Right atrium auricular region (tissue), 2 donors: ENCODE measurements at regions not wholly inside any gene's neighbourhood (a gene's known extent, or its start where the extent isn't known, plus 50 kb on each side); places are given as distances from the start of the nearest gene placed in this dataset.

Experiments
- DNase-seq: peaks from one replicate; pipeline ENCODE4 v3.0.0-alpha.2; 2019; ENCODE audit warnings: low spot score
- H3K27ac ChIP-seq, 2 donors: fragments of 200-600 bp; sonication (generic); 1 replicate in 1 of 2; 2 replicates in 1 of 2; pipeline ENCODE4 v1.5.1; 2016 to 2019
- H3K27me3 ChIP-seq, 2 donors: fragments of 200-600 bp; sonication (generic); one replicate each; pipeline versions ENCODE4 v1.5.1 to v1.6.0; 2017 to 2019
- H3K36me3 ChIP-seq: fragments of 200-600 bp; sonication (generic); one replicate; pipeline ENCODE4 v1.5.1; 2016
- H3K4me1 ChIP-seq, 2 donors: fragments of 200-600 bp; sonication (generic); one replicate each; pipeline versions ENCODE4 v1.5.1 to v1.6.0; 2017 to 2019
- H3K4me3 ChIP-seq, 2 donors: fragments of 200-600 bp; sonication (generic); 1 replicate in 1 of 2; 2 replicates in 1 of 2; pipeline ENCODE4 v1.5.1; 2017 to 2019; ENCODE audit warnings: mild to moderate bottlenecking in 1 of 2, moderate library complexity in 1 of 2
- H3K9me3 ChIP-seq, 2 donors: fragments of 200-600 bp; sonication (generic); one replicate each; pipeline ENCODE4 v1.5.1; 2019
- CTCF ChIP-seq, 2 donors: fragments of 200-600 bp; sonication (generic); IDR thresholded peaks; one replicate each; pipeline ENCODE4 v1.5.1; 2019; ENCODE audit warnings: antibody characterized with exemption in 2 of 2

DNA sequence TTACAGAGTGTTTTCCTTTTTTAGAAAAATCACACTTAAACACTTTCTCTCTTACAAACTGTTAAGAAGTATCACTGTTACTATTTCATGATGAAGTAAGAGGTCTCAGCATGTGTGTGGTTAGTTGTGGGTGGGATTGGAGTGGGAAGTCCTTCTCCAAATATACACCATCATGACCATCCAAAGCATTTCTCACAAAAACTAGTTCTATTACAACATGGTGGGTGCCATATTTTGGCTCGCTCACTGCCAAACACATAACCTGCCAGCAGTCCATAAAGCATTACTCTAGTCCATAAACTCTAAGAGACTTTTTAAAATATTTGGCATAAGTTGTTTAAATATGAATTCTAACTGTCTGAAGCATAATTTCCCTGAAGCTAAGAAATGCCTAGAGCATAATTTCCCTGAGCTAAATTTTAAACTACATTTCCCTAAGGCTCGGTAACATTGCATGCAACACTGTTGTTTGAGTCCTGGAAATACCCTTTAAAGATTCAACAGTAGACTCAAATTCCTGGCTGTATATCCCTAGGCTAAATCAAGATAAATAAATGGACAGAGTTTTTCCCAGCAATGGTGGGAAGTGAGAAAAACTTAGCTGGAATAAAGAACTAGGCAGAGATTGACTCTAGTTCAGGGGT is 415.0 kb upstream of the INTU start:
- no peaks in the 10 kb centered on the region for H3K4me1 ChIP-seq
- H3K9me3 ChIP-seq: no peaks in the 10 kb centered on the region
- no peak for TF ChIP-seq CTCF (IDR thresholded peaks at IDR 0.05)
- no peak overlapping the region for H3K4me3 ChIP-seq
- H3K27ac ChIP-seq: no peak overlapping the region
- DNase-seq: no peak
- H3K27me3 ChIP-seq: no peaks in the 10 kb centered on the region
- H3K36me3 ChIP-seq: no peaks in the 10 kb centered on the region

- no peaks in the 10 kb centered on the region for H3K36me3 ChIP-seq
- no peaks in the 10 kb centered on the region for H3K9me3 ChIP-seq
- no peak overlapping the region for H3K4me3 ChIP-seq
- DNase-seq: no peak
- no peak for TF ChIP-seq CTCF (IDR thresholded peaks at IDR 0.05)
- no peaks in the 10 kb centered on the region for H3K4me1 ChIP-seq
- H3K27me3 ChIP-seq: no peaks in the 10 kb centered on the region
- H3K27ac ChIP-seq: no peak overlapping the region
Measured at GRCh38 chr4:127219232-127219631, 413.5 kb upstream of the INTU start.

DNA sequence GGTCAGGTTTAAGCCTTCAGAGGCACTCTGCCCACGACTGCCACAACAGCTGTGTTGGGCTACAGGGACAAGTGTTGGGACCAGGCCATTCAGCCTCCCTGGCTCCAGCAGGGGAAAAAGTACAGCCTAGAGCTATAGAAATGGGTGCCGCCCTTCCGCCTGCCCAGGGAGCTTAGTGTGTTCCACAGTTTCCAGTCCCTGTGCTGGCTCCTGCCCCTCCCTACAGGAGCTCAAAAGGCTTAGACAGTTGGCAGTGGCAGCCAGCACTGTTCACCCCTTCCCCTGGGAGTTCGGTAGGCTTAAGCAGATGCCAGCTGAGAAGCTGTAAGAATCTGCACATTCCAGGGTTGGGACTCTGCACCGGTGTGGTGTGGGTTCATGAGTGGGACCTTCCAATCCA is 408.2 kb upstream of the INTU start:
- Histone ChIP-seq H3K36me3 (no peaks in the 10 kb centered on the region), H3K4me1 (no peaks in the 10 kb centered on the region), H3K4me3 (no peak overlapping the region), H3K9me3 (no peaks in the 10 kb centered on the region), H3K27me3 (no peaks in the 10 kb centered on the region), H3K27ac (no peak overlapping the region)
- no peak for DNase-seq
- no peak for TF ChIP-seq CTCF (IDR thresholded peaks at IDR 0.05)

- no peak overlapping the region for H3K4me3 ChIP-seq
- H3K27ac ChIP-seq: no peak overlapping the region
- H3K36me3 ChIP-seq: no peaks in the 10 kb centered on the region
- no peak for TF ChIP-seq CTCF (IDR thresholded peaks at IDR 0.05)
- no peak for DNase-seq
- no peaks in the 10 kb centered on the region for H3K27me3 ChIP-seq
- H3K4me1 ChIP-seq: no peaks in the 10 kb centered on the region
- H3K9me3 ChIP-seq: no peaks in the 10 kb centered on the region
Measured at GRCh38 chr4:127229855-127230608, 402.7 kb upstream of the INTU start.

GRCh38 chr4:127236889-127237288 is 395.9 kb upstream of the INTU start:
- no peak for DNase-seq
- Histone ChIP-seq H3K36me3 (no peaks in the 10 kb centered on the region), H3K27ac (no peak overlapping the region), H3K4me1 (no peaks in the 10 kb centered on the region), H3K4me3 (no peak overlapping the region), H3K9me3 (no peaks in the 10 kb centered on the region), H3K27me3 (no peaks in the 10 kb centered on the region)
- TF ChIP-seq CTCF (IDR thresholded peaks at IDR 0.05): no peak
